GM10266 (cell line): ENCODE measurements at regions not wholly inside any gene's neighbourhood (a gene's known extent, or its start where the extent isn't known, plus 50 kb on each side); places are given as distances from the start of the nearest gene placed in this dataset.

Experiments
- DNase-seq: peaks from one replicate; pipeline ENCODE4 v3.0.0; 2012; ENCODE audit errors: extremely low spot score
- CTCF ChIP-seq: IDR thresholded peaks from 2 replicates; pipeline ENCODE4 v1.5.1; 2012; ENCODE audit warnings: mild to moderate bottlenecking, low read depth; ENCODE audit not compliant: control insufficient read depth, insufficient read depth; ENCODE audit errors: missing control alignments

DNA sequence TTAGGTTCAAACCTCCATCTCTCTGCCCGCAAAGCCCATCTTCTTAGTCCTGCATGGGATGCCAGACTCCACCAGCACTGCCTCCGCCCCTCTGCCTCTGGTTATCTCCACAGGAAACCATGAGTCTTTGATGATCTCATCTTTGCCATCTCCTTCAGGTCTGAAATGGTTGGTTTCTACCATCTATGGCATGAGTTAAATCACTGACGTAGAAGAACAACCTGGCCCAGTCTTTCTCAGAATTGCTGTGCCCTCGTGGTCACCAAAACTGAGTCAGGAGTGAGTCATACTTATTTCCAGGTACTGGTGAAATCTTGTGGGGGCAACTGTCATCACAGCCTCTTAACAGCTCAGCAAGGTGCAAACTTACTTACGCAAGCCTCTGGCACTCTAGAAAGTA lies 468.7 kb upstream of the C16orf82 start:
- DNase-seq: no peak
- no peak for TF ChIP-seq CTCF

DNA sequence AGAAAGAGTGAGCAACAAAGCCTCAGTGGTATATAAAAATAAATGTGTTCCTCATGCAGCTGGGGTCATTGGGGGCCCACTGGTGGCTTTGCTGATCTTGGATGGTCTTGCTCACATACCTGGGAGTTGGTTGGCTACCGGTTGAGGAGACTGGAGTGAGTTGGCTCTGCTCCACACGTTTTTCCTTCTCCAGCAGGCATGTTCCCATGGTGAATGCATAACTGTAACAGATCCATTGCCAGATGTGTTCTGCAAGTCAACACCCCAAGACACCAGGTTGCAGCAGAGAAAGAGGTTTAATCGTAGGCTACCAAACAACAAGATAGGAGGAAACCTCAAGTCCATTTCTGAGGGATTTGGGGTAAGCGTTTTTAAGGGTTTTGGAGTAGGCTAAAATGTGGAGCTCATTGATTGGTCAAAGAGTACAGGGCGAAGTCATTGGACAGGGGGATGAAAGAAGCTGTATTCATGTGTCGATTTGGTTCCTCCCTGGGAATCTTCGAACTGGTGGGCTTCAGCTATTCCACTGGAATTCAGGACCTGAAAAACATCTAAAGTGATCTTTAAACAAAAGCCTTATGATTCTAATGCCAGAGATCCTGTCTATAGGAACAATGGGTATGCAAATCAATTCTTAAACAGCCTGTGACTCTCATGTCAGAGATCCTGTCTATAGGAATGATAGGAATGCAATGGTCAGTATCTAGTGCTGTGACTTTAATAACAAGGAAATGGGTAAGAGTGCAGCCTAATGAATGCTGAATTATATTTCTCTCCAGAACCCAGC lies 467.5 kb upstream of the C16orf82 start:
- TF ChIP-seq CTCF: no peak
- no peak for DNase-seq

DNA sequence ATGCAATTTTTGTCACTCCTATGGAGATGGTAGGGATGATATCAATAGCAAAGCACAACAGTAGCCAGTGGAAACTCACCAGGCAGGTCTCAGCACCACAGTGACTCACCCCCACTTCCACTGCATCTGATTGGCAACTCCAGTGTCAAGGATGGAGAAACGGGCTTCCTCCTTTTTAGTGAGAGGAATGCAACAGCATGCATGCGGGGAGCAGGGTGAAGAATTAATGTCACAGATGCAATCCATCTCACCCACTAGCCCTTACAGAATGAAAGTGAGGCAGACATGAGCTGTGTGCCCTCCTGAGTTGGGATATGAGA lies 467.0 kb upstream of the C16orf82 start:
- no peak for TF ChIP-seq CTCF
- DNase-seq: no peak

DNA sequence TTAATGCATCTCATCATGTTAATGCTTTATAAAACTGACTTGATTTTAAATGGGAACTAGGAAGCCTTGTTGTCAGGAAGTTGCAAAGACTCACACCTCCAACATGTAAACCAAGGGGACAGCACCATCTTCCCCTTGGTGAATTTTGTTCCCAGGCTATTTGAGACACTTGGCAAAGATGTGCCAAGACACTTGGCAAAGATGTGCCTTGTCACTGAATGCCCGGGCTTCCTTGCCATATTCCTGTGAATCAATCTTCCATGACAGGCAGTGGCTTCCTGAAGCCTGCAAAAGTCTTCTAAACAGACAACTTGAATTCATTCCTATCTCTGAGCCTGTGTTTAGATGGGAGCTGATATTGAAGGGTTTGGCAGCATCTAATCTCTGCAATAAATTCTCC lies 465.4 kb upstream of the C16orf82 start:
- DNase-seq: no peak
- no peak for TF ChIP-seq CTCF

GRCh38 chr16:26605626-26606271 lies 461.0 kb upstream of the C16orf82 start:
- DNase-seq: no peak
- TF ChIP-seq CTCF: no peak

GRCh38 chr16:26606381-26607150 lies 460.2 kb upstream of the C16orf82 start:
- DNase-seq: no peak
- no peak for TF ChIP-seq CTCF
